Kidney epithelial cell (primary cell): ENCODE measurements at regions not wholly inside any gene's neighbourhood (a gene's known extent, or its start where the extent isn't known, plus 50 kb on each side); places are given as distances from the start of the nearest gene placed in this dataset.

ENCODE experiments used
- DNase-seq: peaks from one replicate; pipeline ENCODE4 v3.0.0-alpha.2; 2010; ENCODE audit warnings: low read depth
- H3K27me3 ChIP-seq: 2 replicates; pipeline ENCODE4 v1.6.0; 2011; ENCODE audit warnings: low read length; ENCODE audit not compliant: control insufficient read depth, insufficient read depth
- H3K36me3 ChIP-seq: 2 replicates; pipeline ENCODE4 v1.5.1; 2011; ENCODE audit warnings: low read length; ENCODE audit not compliant: control insufficient read depth, insufficient read depth
- H3K4me3 ChIP-seq: 2 replicates; pipeline ENCODE4 v1.5.1; 2011; ENCODE audit warnings: low read depth, mild to moderate bottlenecking, control low read depth, low read length
- CTCF ChIP-seq: IDR thresholded peaks from 2 replicates; pipeline ENCODE4 v1.5.1; 2011; ENCODE audit warnings: mild to moderate bottlenecking, moderate library complexity, low read length, control low read depth, inconsistent platforms; ENCODE audit not compliant: insufficient read depth, poor library complexity, severe bottlenecking

- TF ChIP-seq CTCF, result no peak
- Histone ChIP-seq H3K27me3 (no peaks in the 10 kb centered on the region), H3K4me3 (no peak overlapping the region), H3K36me3 (no peaks in the 10 kb centered on the region)
- DNase-seq, result no peak
Observed at GRCh38 chr15:38029736-38030135, 95.3 kb downstream of the TMCO5A start.

GRCh38 chr15:38030609-38031008 is 96.2 kb downstream of the TMCO5A start:
- DNase-seq, result no peak
- no peaks in the 10 kb centered on the region for H3K27me3 ChIP-seq
- no peak for TF ChIP-seq CTCF

GRCh38 chr15:38035701-38036100 is 101.3 kb downstream of the TMCO5A start:
- DNase-seq, result no peak
- TF ChIP-seq CTCF, result no peak
- H3K36me3 ChIP-seq, result no peaks in the 10 kb centered on the region
- no peaks in the 10 kb centered on the region for H3K27me3 ChIP-seq
- no peak overlapping the region for H3K4me3 ChIP-seq

More at GRCh38 chr15:38030609-38031008, 96.2 kb downstream of the TMCO5A start:
- Histone ChIP-seq H3K4me3 (no peak overlapping the region), H3K36me3 (no peaks in the 10 kb centered on the region)

GRCh38 chr15:38036790-38037338 is 102.4 kb downstream of the TMCO5A start:
- Histone ChIP-seq H3K36me3 (no peaks in the 10 kb centered on the region), H3K4me3 (no peak overlapping the region), H3K27me3 (no peaks in the 10 kb centered on the region)
- DNase-seq, result no peak
- no peak for TF ChIP-seq CTCF

GRCh38 chr15:38038659-38039442 is 104.4 kb downstream of the TMCO5A start:
- TF ChIP-seq CTCF, result no peak
- DNase-seq, result no peak
- no peaks in the 10 kb centered on the region for H3K27me3 ChIP-seq
- no peak overlapping the region for H3K4me3 ChIP-seq
- H3K36me3 ChIP-seq, result no peaks in the 10 kb centered on the region

GRCh38 chr15:38040615-38041014 is 106.2 kb downstream of the TMCO5A start:
- DNase-seq, result no peak
- Histone ChIP-seq H3K27me3 (no peaks in the 10 kb centered on the region), H3K36me3 (no peaks in the 10 kb centered on the region), H3K4me3 (no peak overlapping the region)
- TF ChIP-seq CTCF, result no peak
